Endometrial microvascular endothelial cells (primary cell): ENCODE measurements at regions not wholly inside any gene's neighbourhood (a gene's known extent, or its start where the extent isn't known, plus 50 kb on each side); places are given as distances from the start of the nearest gene placed in this dataset.
"Not testable (repeated sequence)": the region's sequence is repeated elsewhere in the genome, so short reads cannot be mapped to it uniquely, and the experiment has no call there.

Source experiments
- in situ Hi-C: cut with HindIII; loops from 2 replicates; pipeline ENCODE4 v1.10.0; 2017; ENCODE audit warnings: low sequenced_read_pairs, low pct_unique_long_range_greater_than_20kb; ENCODE audit errors: inconsistent ontology term

GRCh38 chr4:18440527-18441202, 419.1 kb upstream of the LCORL start:
- in situ Hi-C loops: no loop called here

DNA sequence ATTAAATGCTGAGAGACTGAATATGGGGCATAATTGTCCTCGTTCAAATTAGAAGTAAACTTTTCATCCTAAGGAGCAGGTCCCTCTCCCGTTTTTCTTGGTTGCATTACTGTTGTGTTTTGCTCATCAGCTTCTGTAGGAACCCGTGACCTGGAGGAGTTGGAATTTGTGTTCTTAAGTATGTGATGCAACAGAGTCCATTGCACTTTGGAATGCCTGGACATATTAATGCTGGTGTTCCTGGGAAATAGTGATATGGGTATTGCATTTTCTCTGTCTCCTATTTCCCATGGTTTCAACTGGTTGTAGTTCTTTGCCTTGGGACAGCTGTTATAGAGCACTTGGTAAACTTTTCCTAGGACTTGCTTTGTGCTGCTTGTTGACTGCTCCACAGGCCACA, 417.8 kb upstream of the LCORL start:
- in situ Hi-C loops: no loop called here

DNA sequence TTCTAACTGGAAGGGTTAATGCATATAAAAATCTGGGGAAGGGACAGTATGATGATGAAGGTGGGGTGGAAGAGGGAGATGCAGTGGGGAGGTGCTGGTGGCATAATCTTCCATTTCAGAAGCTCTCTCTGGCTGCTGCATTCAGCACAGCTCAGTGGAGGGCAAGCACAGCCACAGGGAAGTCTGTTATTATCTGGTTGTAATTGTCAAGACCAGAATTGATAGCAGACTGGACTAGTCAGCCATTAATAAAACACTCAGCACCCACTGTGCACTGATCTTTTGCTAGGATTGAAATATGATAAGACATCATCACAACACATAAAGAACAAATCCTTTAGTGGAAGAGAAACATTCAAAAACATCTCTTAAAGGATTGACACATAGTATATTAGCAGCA, 414.2 kb upstream of the LCORL start:
- in situ Hi-C loops: no loop called here

- in situ Hi-C loops: no loop called here
These were observed 401.1 kb upstream of the LCORL start for GRCh38 chr4:18422685-18423084.

DNA sequence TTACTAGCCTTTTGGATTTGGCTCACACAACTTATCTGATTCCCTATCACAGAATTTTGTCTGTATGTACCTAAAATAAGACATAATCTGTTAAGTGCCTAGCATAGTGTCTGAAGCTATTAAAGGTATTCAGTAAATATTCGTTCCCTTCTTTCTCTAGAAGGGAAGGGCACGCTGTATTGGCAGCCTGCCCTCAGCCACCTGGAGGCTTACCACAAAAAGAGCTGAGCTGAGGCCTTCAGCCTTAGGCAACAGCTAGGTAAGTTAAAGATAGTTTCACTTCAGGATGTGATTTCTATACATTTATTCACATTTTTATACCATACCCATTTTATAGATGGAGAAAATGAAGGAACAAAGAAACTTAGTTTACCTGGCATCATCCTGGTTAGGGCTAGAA, 400.0 kb upstream of the LCORL start:
- in situ Hi-C loops: no loop called here

DNA sequence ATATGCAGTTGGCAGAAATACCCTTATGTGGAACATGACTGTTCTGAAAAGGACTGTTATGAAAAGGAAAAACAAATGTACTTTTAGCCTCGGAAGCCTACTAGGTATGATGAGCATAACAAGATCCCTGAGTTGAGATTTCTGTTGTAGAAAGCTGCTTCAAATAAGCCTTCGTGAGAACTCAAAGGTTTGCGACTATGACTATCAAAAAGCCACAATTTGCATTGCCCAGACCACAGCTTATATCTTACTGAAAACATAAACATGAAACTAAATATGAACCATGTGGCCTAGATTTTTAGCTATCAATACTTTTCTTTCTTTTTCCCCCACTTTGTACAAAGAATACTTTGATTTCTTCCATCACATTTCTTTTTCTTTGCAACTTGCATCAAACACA, 398.2 kb upstream of the LCORL start:
- in situ Hi-C loops: no loop called here

GRCh38 chr4:18418195-18418898, 396.8 kb upstream of the LCORL start:
- in situ Hi-C loops: not testable (repeated sequence)

GRCh38 chr4:18417651-18418050, 396.1 kb upstream of the LCORL start:
- in situ Hi-C loops: not testable (repeated sequence)

DNA sequence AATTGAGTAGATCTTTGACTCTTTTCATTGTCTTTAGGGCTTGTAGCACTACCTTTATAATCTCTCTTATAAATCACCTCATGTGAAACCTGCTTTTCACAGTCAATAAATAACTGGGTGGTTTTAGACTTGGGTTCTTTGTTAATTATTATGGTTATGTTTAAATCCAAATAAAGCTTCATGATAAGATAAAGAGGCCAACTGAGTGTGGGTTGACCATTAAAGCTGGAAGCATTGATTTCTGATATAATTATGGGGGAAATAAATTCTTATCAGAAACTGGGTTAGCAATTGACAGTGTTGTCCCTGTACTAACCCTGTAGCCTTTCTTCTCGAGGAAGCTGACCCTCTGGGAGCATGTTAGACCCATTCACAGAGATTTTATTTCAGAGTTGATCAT, 384.7 kb upstream of the LCORL start:
- in situ Hi-C loops: no loop called here

GRCh38 chr4:18405054-18405453, 383.5 kb upstream of the LCORL start:
- in situ Hi-C loops: no loop called here

- in situ Hi-C loops: no loop called here
These were observed 383.1 kb upstream of the LCORL start for GRCh38 chr4:18404642-18405041.

GRCh38 chr4:18403327-18403726, 381.8 kb upstream of the LCORL start:
- in situ Hi-C loops: no loop called here

DNA sequence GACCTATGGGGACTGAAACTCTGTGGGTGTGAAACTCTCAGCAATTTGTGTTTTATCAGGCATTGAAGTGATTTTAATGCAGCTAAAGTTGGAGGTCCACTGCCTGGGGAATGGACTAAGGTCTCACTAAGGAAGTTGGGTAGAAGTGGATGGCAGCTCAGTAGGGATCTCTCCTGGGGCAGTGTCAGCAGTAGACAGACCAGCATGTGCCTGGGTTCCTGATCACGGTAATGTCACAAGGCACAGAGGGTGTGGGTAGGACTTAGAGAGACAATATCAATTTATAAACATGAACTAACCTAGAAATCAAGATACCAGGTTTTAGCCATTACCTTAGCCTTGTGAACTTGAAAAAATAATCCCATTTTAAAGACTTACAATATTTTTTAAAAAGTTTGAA, 380.3 kb upstream of the LCORL start:
- in situ Hi-C loops: no loop called here

- in situ Hi-C loops: no loop called here
These were observed 379.9 kb upstream of the LCORL start for GRCh38 chr4:18401425-18401824.

- in situ Hi-C loops: no loop called here
These were observed 377.1 kb upstream of the LCORL start for GRCh38 chr4:18398661-18399060.

DNA sequence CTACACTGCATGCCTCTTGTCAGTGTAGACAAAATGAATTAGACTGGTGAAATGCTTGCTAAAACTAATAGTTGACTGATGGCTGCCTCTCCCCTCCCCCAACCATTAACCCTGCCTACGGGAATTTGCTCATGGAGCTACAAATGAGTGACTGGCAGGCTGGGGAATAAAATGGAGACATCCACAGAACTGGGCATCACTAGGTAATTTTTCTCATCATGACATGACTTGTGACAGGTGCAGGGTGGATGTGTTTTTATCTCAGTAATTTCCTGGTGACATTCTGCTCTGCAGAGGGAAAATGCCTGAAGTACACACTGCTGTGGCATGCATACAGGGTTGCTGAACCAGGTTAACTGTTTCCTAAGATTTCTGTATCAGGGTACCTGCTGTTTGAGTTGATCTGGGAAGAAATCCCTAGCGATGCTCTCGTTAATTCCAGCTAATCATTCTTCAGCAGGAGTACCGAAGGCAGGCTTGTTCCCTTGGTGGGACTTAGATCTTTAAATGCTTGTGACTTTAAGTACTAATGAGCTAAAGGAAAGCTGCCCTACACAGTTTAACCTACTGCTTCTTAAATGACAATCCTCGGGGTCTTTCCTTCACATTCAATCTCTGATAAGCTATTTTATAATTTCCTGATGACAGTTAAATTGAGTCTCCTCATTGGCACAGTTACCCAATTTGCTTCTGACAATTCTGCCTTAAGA, 376.3 kb upstream of the LCORL start:
- in situ Hi-C loops: no loop called here

DNA sequence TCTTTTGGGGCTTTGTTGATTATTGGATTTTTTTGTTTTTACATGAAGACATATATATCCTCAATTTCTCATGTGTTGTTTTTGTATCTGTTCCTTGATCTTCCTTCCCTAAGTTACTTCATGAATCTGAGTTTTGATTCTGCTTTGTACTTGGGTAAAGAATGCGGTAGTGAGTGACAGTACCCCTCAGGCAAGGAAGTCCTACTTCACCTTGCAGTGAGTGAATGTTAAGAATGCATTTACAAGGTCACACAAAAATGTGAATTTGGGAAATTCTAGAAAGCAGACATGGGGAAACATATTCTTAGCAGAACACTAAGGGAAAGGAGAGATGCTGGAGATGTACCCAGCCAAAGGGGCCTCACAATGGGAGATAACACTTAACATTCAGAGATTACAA, 373.1 kb upstream of the LCORL start:
- in situ Hi-C loops: no loop called here

DNA sequence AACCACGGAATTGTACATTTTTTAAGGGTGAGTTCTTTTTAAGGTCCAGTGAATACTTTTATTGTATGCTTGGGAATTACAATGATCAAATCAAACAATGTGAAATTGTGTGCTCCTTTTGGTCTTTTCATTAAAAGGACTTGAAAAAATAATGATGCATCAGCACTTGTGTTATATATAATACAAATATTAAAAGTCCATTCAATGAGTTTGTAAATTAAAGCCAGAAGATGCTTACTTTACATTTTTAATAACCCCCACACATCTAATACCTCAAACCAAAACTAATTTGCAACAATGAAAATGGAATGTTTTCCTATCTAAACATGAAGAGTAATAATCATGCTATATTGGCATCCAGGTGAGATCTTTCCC, 369.8 kb upstream of the LCORL start:
- in situ Hi-C loops: no loop called here

GRCh38 chr4:18390655-18391353, 369.2 kb upstream of the LCORL start:
- in situ Hi-C loops: no loop called here

DNA sequence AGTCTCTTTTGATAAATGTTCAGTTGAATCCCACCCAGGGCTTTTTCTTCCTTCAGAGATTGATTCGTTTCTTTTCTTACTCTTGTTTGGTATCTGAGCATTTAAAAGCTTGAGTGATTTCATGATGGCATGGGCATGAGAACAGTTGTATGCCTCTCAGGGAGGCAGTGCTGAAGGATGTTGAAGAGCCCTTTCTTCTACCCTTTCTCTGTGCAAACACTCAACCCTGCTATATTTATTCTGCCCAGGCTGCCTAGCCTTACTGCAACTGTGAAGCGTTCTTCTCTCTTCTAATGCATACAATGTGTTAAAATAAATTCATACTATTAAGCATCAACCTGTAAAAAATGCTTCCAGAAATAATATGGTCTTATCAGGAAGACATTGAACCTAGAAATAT, 367.6 kb upstream of the LCORL start:
- in situ Hi-C loops: no loop called here
